Colonic mucosa (tissue), 4 donors: ENCODE measurements at regions not wholly inside any gene's neighbourhood (a gene's known extent, or its start where the extent isn't known, plus 50 kb on each side); places are given as distances from the start of the nearest gene placed in this dataset.

Experiments
- DNase-seq: peaks from one replicate; pipeline ENCODE4 v3.0.0-alpha.2; 2020
- H3K27ac ChIP-seq: fragments of 200-600 bp; one replicate; pipeline ENCODE4 v1.8.0; 2021
- H3K27me3 ChIP-seq: fragments of 200-600 bp; one replicate; pipeline ENCODE4 v1.8.0; 2021
- H3K36me3 ChIP-seq: fragments of 200-600 bp; one replicate; pipeline ENCODE4 v1.8.0; 2021
- H3K4me1 ChIP-seq: fragments of 200-600 bp; one replicate; pipeline ENCODE4 v1.8.0; 2021; ENCODE audit warnings: mild to moderate bottlenecking
- H3K4me3 ChIP-seq: fragments of 200-600 bp; one replicate; pipeline ENCODE4 v1.8.0; 2021
- H3K9ac ChIP-seq, 2 donors: one replicate each; pipeline ENCODE4 v1.7.0; 2013; ENCODE audit warnings: control low read depth in 2 of 2, low read depth in 2 of 2, low read length in 2 of 2
- H3K9me3 ChIP-seq: fragments of 200-600 bp; one replicate; pipeline ENCODE4 v1.8.0; 2021
- CTCF ChIP-seq: fragments of 200-600 bp; IDR thresholded peaks from one replicate; pipeline ENCODE4 v1.8.0; 2022; ENCODE audit warnings: antibody characterized with exemption, mild to moderate bottlenecking
- intact Hi-C: fragments of 100-400 bp; cut with DNase I; formaldehyde crosslinking; loops from one replicate; pipeline ENCODE4 v1.14.1; 2022
- donor health status: healthy.
- donor health status: DM: no; HTN: no; CAD: no.
- donor health status: DM: no; HTN: no; CAD: no.

- no peak overlapping the region for H3K27ac ChIP-seq
- no peak for DNase-seq
- no peaks in the 10 kb centered on the region for H3K36me3 ChIP-seq
- no peak overlapping the region for H3K9ac ChIP-seq
- no peaks in the 10 kb centered on the region for H3K4me1 ChIP-seq
- H3K9me3 ChIP-seq = no peaks in the 10 kb centered on the region
- intact Hi-C loops = no loop called here
- TF ChIP-seq CTCF = no peak
- H3K27me3 ChIP-seq = no peaks in the 10 kb centered on the region
- no peak overlapping the region for H3K4me3 ChIP-seq
These were observed 66.2 kb upstream of the SLC38A2 start for GRCh38 chr12:46438719-46439319.

GRCh38 chr12:46438256-46438655 lies 65.7 kb upstream of the SLC38A2 start:
- H3K27ac ChIP-seq = no peak overlapping the region
- H3K36me3 ChIP-seq = no peaks in the 10 kb centered on the region
- H3K4me3 ChIP-seq = no peak overlapping the region
- no peak for DNase-seq
- H3K9ac ChIP-seq = no peak overlapping the region
- H3K27me3 ChIP-seq = no peaks in the 10 kb centered on the region
- no peak for TF ChIP-seq CTCF
- intact Hi-C loops = no loop called here
- H3K9me3 ChIP-seq = no peaks in the 10 kb centered on the region
- no peaks in the 10 kb centered on the region for H3K4me1 ChIP-seq

- intact Hi-C loops = no loop called here
- Histone ChIP-seq H3K27ac (no peak overlapping the region), H3K4me3 (no peak overlapping the region), H3K36me3 (no peaks in the 10 kb centered on the region), H3K9me3 (no peaks in the 10 kb centered on the region), H3K4me1 (no peaks in the 10 kb centered on the region), H3K9ac (no peak overlapping the region), H3K27me3 (no peaks in the 10 kb centered on the region)
- DNase-seq = no peak
- no peak for TF ChIP-seq CTCF
These were observed 64.9 kb upstream of the SLC38A2 start for GRCh38 chr12:46437469-46437868.

GRCh38 chr12:46436747-46437146 lies 64.2 kb upstream of the SLC38A2 start:
- Histone ChIP-seq H3K4me3 (no peak overlapping the region), H3K4me1 (no peaks in the 10 kb centered on the region), H3K9me3 (no peaks in the 10 kb centered on the region), H3K36me3 (no peaks in the 10 kb centered on the region), H3K9ac (no peak overlapping the region), H3K27me3 (no peaks in the 10 kb centered on the region), H3K27ac (no peak overlapping the region)
- no peak for DNase-seq
- intact Hi-C loops = no loop called here
- no peak for TF ChIP-seq CTCF

GRCh38 chr12:46435625-46436024 lies 63.1 kb upstream of the SLC38A2 start:
- intact Hi-C loops = no loop called here
- H3K4me1 ChIP-seq = no peaks in the 10 kb centered on the region
- H3K9ac ChIP-seq = no peak overlapping the region
- TF ChIP-seq CTCF = no peak
- no peaks in the 10 kb centered on the region for H3K27me3 ChIP-seq
- H3K36me3 ChIP-seq = no peaks in the 10 kb centered on the region
- DNase-seq = no peak
- no peak overlapping the region for H3K27ac ChIP-seq
- no peak overlapping the region for H3K4me3 ChIP-seq
- no peaks in the 10 kb centered on the region for H3K9me3 ChIP-seq
